ENCODE measurements at regions not wholly inside any gene's neighbourhood (a gene's known extent, or its start where the extent isn't known, plus 50 kb on each side); places are given as distances from the start of the nearest gene placed in this dataset.

- TF ChIP-seq SKIL (IDR thresholded peaks at IDR 0.05; ENCODE audit: low read depth, poor library complexity, severe bottlenecking), result no peak
Observed at GRCh38 chr3:189567322-189567721, 63.9 kb upstream of the TP63 start (continued).

GRCh38 chr3:189567766-189568420 is 63.3 kb upstream of the TP63 start:
- in situ Hi-C loops (cut with MboI) (no loop called here), intact Hi-C loops (cut with micrococcal nuclease; ENCODE audit: unreplicated experiment) (loop anchor here (5.0 to 10.0 kb wide), 3 partner anchors 64 to 377 kb away; partner anchors contain the start of gene TP63)
- BruUV-seq (replicated peaks), result no TSS peak
- H3K4me1 ChIP-seq (ENCODE audit: control insufficient read depth, insufficient read depth, low read length), result peaks cover 64% of the 10 kb centered on the region
- no peaks in the 10 kb centered on the region for H3K79me2 ChIP-seq (ENCODE audit: control insufficient read depth, insufficient read depth, low read length)
- H3K9ac ChIP-seq (ENCODE audit: control insufficient read depth, insufficient read depth, low read length), result peak overlapping the region; percentile 5; the same call in 1 of the 2 replicates
- peak overlapping the region; percentile 75 for H3K4me2 ChIP-seq (ENCODE audit: control insufficient read depth, insufficient read depth)
- CTCF ChIA-PET, result interaction anchor here (0.6 to 1.8 kb wide), 5 partner anchors 19 to 380 kb away, joined by 3 to 5 read pairs (median 4); no protein-coding TSS in a partner anchor
- no peaks in the 10 kb centered on the region for H3K36me3 ChIP-seq (ENCODE audit: control insufficient read depth in 2 of 2, insufficient read depth in 2 of 2, low read length in 1 of 2)
- peak overlapping the region; percentile 71 for H3K27ac ChIP-seq (ENCODE audit: control insufficient read depth, insufficient read depth)
- ATAC-seq (peak; percentile 65), DNase-seq (ENCODE audit: low read depth, low spot score) (peak; percentile 75), FAIRE-seq (peak; percentile 69)
- 1% methylated on average over 3 of the region's 3 CpGs for WGBS (ENCODE audit: insufficient coverage, insufficient replicate concordance, low lambda C conversion rate, missing lambda C conversion rate)
- H4K20me1 ChIP-seq (ENCODE audit: control insufficient read depth, insufficient read depth), result no peaks in the 10 kb centered on the region
- peak overlapping the region; percentile 20; the same call in 1 of the 2 replicates for H2AFZ ChIP-seq (ENCODE audit: control insufficient read depth, low read depth, low read length)
- SMC1A ChIA-PET (ENCODE audit: uncharacterized antibody, unreplicated experiment), result interaction anchor here (0.8 to 2.3 kb wide), 20 partner anchors 9 to 380 kb away, joined by 3 to 13 read pairs (median 4); partner anchors contain the start of gene TP63
- peak overlapping the region; percentile 35 for H3K4me3 ChIP-seq
- POLR2A ChIA-PET, result interaction anchor here (1.0 kb wide), 1 partner anchor 17 kb away, joined by 3 read pairs; no protein-coding TSS in a partner anchor
- H3K27me3 ChIP-seq (replicated peaks in 1 of 2; ENCODE audit: control insufficient read depth in 2 of 2, insufficient read depth in 2 of 2, low read length in 1 of 2), result no peaks in the 10 kb centered on the region
- RAD21 ChIA-PET (ENCODE audit: unreplicated experiment), result interaction anchor here (0.8 to 2.7 kb wide), 12 partner anchors 20 to 295 kb away, joined by 3 to 17 read pairs (median 4); partner anchors contain the start of gene TP63
- H3K9me3 ChIP-seq (replicated peaks; ENCODE audit: control insufficient read depth, insufficient read depth, low read length), result no peaks in the 10 kb centered on the region
- TF ChIP-seq RELB (IDR thresholded peaks at IDR 0.05; ENCODE audit: low read depth), result peak; percentile 75; the same call in 1 of the 2 replicates
- TF ChIP-seq SPI1 (IDR thresholded peaks at IDR 0.05; ENCODE audit: borderline replicate concordance, insufficient read depth, low read depth, low read length), result peak; percentile 28; the same call in 1 of the 2 replicates
- peak; percentile 73 for TF ChIP-seq MTA3 (IDR thresholded peaks at IDR 0.05; ENCODE audit: borderline replicate concordance, low read length)
- no peak for TF ChIP-seq SMAD5 (IDR thresholded peaks at IDR 0.05; ENCODE audit: low read depth)
- peak; percentile 83 for TF ChIP-seq MEF2A (IDR thresholded peaks at IDR 0.05; ENCODE audit: insufficient read depth, low read depth, low read length)
- TF ChIP-seq NR2F1 (conservative IDR thresholded peaks at IDR 0.05), result peak; percentile 85
- TF ChIP-seq SUPT20H (IDR thresholded peaks at IDR 0.05; ENCODE audit: borderline replicate concordance, control insufficient read depth, low read depth, low read length), result no peak
- TF ChIP-seq CBFB (IDR thresholded peaks at IDR 0.05; ENCODE audit: low read depth), result no peak
- no peak for TF ChIP-seq HDAC2 (IDR thresholded peaks at IDR 0.05)
- peak in 1 of 2 experiments; percentile 83; a peak in 1 of 4 replicates for TF ChIP-seq CEBPB (IDR thresholded peaks at IDR 0.05; ENCODE audit: borderline replicate concordance in 1 of 2, low read depth in 2 of 2, low read length in 2 of 2)
- no peak for TF ChIP-seq ZZZ3 (IDR thresholded peaks at IDR 0.05; ENCODE audit: control insufficient read depth, insufficient read length, low read depth)
- no peak for TF ChIP-seq ELK1 (IDR thresholded peaks at IDR 0.05; ENCODE audit: low read depth, low read length)
- TF ChIP-seq FOS (IDR thresholded peaks at IDR 0.05; ENCODE audit: borderline replicate concordance, extremely low read depth, insufficient read length), result no peak
- no peak for TF ChIP-seq POLR2A (IDR thresholded peaks at IDR 0.05; ENCODE audit: low read depth, low read length)
- peak; percentile 76 to 78 for TF ChIP-seq IKZF2 (IDR thresholded peaks at IDR 0.05)
- 0 out of 4 replicates have a peak, but pooled peaks of 1 of the 2 experiments have one; percentile 24 for TF ChIP-seq EP300 (IDR thresholded peaks at IDR 0.05; ENCODE audit: borderline replicate concordance in 1 of 2, control insufficient read depth in 1 of 2, low read depth in 2 of 2, low read length in 2 of 2)

Data from GM12878 (cell line).